ENCODE measurements at regions not wholly inside any gene's neighbourhood (a gene's known extent, or its start where the extent isn't known, plus 50 kb on each side); places are given as distances from the start of the nearest gene placed in this dataset.

GRCh38 chr2:217459016-217459415 lies 543.8 kb downstream of the TNS1 start:
- no peak for DNase-seq
- Histone ChIP-seq H3K9me3 (ENCODE audit: control insufficient read depth, low read depth, low read length) (no peaks in the 10 kb centered on the region), H3K4me3 (ENCODE audit: low read length) (no peak overlapping the region), H3K4me1 (ENCODE audit: control insufficient read depth, insufficient read depth, low read length) (no peaks in the 10 kb centered on the region), H3K36me3 (ENCODE audit: control insufficient read depth, insufficient read depth, low read length) (no peaks in the 10 kb centered on the region), H3K27me3 (ENCODE audit: control insufficient read depth, insufficient read depth, low read length) (no peaks in the 10 kb centered on the region), H3K27ac (ENCODE audit: low read length) (no peak overlapping the region)
- 100% methylated on average over 1 of the region's 2 CpGs for WGBS (ENCODE audit: insufficient coverage, low lambda C conversion rate)

GRCh38 chr2:217456016-217456415 lies 546.8 kb downstream of the TNS1 start:
- DNase-seq: no peak
- no peaks in the 10 kb centered on the region for H3K36me3 ChIP-seq (ENCODE audit: control insufficient read depth, insufficient read depth, low read length)
- H3K4me1 ChIP-seq (ENCODE audit: control insufficient read depth, insufficient read depth, low read length): no peaks in the 10 kb centered on the region
- H3K27me3 ChIP-seq (ENCODE audit: control insufficient read depth, insufficient read depth, low read length): no peaks in the 10 kb centered on the region
- no peak overlapping the region for H3K27ac ChIP-seq (ENCODE audit: low read length)
- WGBS (ENCODE audit: insufficient coverage, low lambda C conversion rate): no CpG with 5 or more reads among the region's 2 CpGs
- no peak overlapping the region for H3K4me3 ChIP-seq (ENCODE audit: low read length)
- no peaks in the 10 kb centered on the region for H3K9me3 ChIP-seq (ENCODE audit: control insufficient read depth, low read depth, low read length)

GRCh38 chr2:217452928-217453327 lies 549.9 kb downstream of the TNS1 start:
- Histone ChIP-seq H3K4me1 (ENCODE audit: control insufficient read depth, insufficient read depth, low read length) (no peaks in the 10 kb centered on the region), H3K4me3 (ENCODE audit: low read length) (no peak overlapping the region), H3K27ac (ENCODE audit: low read length) (no peak overlapping the region), H3K9me3 (ENCODE audit: control insufficient read depth, low read depth, low read length) (no peaks in the 10 kb centered on the region), H3K36me3 (ENCODE audit: control insufficient read depth, insufficient read depth, low read length) (no peaks in the 10 kb centered on the region), H3K27me3 (ENCODE audit: control insufficient read depth, insufficient read depth, low read length) (no peaks in the 10 kb centered on the region)
- no peak for DNase-seq
- WGBS (ENCODE audit: insufficient coverage, low lambda C conversion rate): no CpG with 5 or more reads among the region's 1 CpG

GRCh38 chr2:217451666-217452065 lies 551.1 kb downstream of the TNS1 start:
- no CpG with 5 or more reads among the region's 3 CpGs for WGBS (ENCODE audit: insufficient coverage, low lambda C conversion rate)
- no peaks in the 10 kb centered on the region for H3K27me3 ChIP-seq (ENCODE audit: control insufficient read depth, insufficient read depth, low read length)
- no peak overlapping the region for H3K4me3 ChIP-seq (ENCODE audit: low read length)
- H3K27ac ChIP-seq (ENCODE audit: low read length): no peak overlapping the region
- H3K9me3 ChIP-seq (ENCODE audit: control insufficient read depth, low read depth, low read length): no peaks in the 10 kb centered on the region
- no peaks in the 10 kb centered on the region for H3K4me1 ChIP-seq (ENCODE audit: control insufficient read depth, insufficient read depth, low read length)
- no peaks in the 10 kb centered on the region for H3K36me3 ChIP-seq (ENCODE audit: control insufficient read depth, insufficient read depth, low read length)
- DNase-seq: no peak

- no peak overlapping the region for H3K4me3 ChIP-seq (ENCODE audit: low read length)
- H3K27me3 ChIP-seq (ENCODE audit: control insufficient read depth, insufficient read depth, low read length): no peaks in the 10 kb centered on the region
- H3K9me3 ChIP-seq (ENCODE audit: control insufficient read depth, low read depth, low read length): no peaks in the 10 kb centered on the region
- no peaks in the 10 kb centered on the region for H3K36me3 ChIP-seq (ENCODE audit: control insufficient read depth, insufficient read depth, low read length)
- no peak overlapping the region for H3K27ac ChIP-seq (ENCODE audit: low read length)
- DNase-seq: no peak
- no peaks in the 10 kb centered on the region for H3K4me1 ChIP-seq (ENCODE audit: control insufficient read depth, insufficient read depth, low read length)
- no CpG with 5 or more reads among the region's 8 CpGs for WGBS (ENCODE audit: insufficient coverage, low lambda C conversion rate)
Measured at GRCh38 chr2:217449444-217449843, 553.4 kb downstream of the TNS1 start.

GRCh38 chr2:217448860-217449259 lies 553.9 kb downstream of the TNS1 start:
- no peak overlapping the region for H3K27ac ChIP-seq (ENCODE audit: low read length)
- no peaks in the 10 kb centered on the region for H3K4me1 ChIP-seq (ENCODE audit: control insufficient read depth, insufficient read depth, low read length)
- H3K36me3 ChIP-seq (ENCODE audit: control insufficient read depth, insufficient read depth, low read length): no peaks in the 10 kb centered on the region
- no peaks in the 10 kb centered on the region for H3K9me3 ChIP-seq (ENCODE audit: control insufficient read depth, low read depth, low read length)
- H3K4me3 ChIP-seq (ENCODE audit: low read length): no peak overlapping the region
- H3K27me3 ChIP-seq (ENCODE audit: control insufficient read depth, insufficient read depth, low read length): no peaks in the 10 kb centered on the region
- 100% methylated on average over 1 of the region's 5 CpGs for WGBS (ENCODE audit: insufficient coverage, low lambda C conversion rate)
- DNase-seq: no peak

- Histone ChIP-seq H3K4me3 (ENCODE audit: low read length) (no peak overlapping the region), H3K27ac (ENCODE audit: low read length) (no peak overlapping the region), H3K4me1 (ENCODE audit: control insufficient read depth, insufficient read depth, low read length) (no peaks in the 10 kb centered on the region), H3K27me3 (ENCODE audit: control insufficient read depth, insufficient read depth, low read length) (no peaks in the 10 kb centered on the region), H3K36me3 (ENCODE audit: control insufficient read depth, insufficient read depth, low read length) (no peaks in the 10 kb centered on the region), H3K9me3 (ENCODE audit: control insufficient read depth, low read depth, low read length) (no peaks in the 10 kb centered on the region)
- no peak for DNase-seq
- WGBS (ENCODE audit: insufficient coverage, low lambda C conversion rate): no CpG with 5 or more reads among the region's 4 CpGs
Measured at GRCh38 chr2:217445723-217446122, 557.1 kb downstream of the TNS1 start.

GRCh38 chr2:217444932-217445331 lies 557.9 kb downstream of the TNS1 start:
- H3K36me3 ChIP-seq (ENCODE audit: control insufficient read depth, insufficient read depth, low read length): no peaks in the 10 kb centered on the region
- H3K27ac ChIP-seq (ENCODE audit: low read length): no peak overlapping the region
- no peaks in the 10 kb centered on the region for H3K27me3 ChIP-seq (ENCODE audit: control insufficient read depth, insufficient read depth, low read length)
- no peak overlapping the region for H3K4me3 ChIP-seq (ENCODE audit: low read length)
- no peaks in the 10 kb centered on the region for H3K4me1 ChIP-seq (ENCODE audit: control insufficient read depth, insufficient read depth, low read length)
- no peak for DNase-seq
- no peaks in the 10 kb centered on the region for H3K9me3 ChIP-seq (ENCODE audit: control insufficient read depth, low read depth, low read length)

- no peaks in the 10 kb centered on the region for H3K36me3 ChIP-seq (ENCODE audit: control insufficient read depth, insufficient read depth, low read length)
- no peaks in the 10 kb centered on the region for H3K4me1 ChIP-seq (ENCODE audit: control insufficient read depth, insufficient read depth, low read length)
- H3K27me3 ChIP-seq (ENCODE audit: control insufficient read depth, insufficient read depth, low read length): no peaks in the 10 kb centered on the region
- DNase-seq: no peak
- no peaks in the 10 kb centered on the region for H3K9me3 ChIP-seq (ENCODE audit: control insufficient read depth, low read depth, low read length)
- no peak overlapping the region for H3K4me3 ChIP-seq (ENCODE audit: low read length)
- H3K27ac ChIP-seq (ENCODE audit: low read length): no peak overlapping the region
Measured at GRCh38 chr2:217444509-217444908, 558.3 kb downstream of the TNS1 start.

GRCh38 chr2:217443601-217444000 lies 559.2 kb downstream of the TNS1 start:
- WGBS (ENCODE audit: insufficient coverage, low lambda C conversion rate): no CpG with 5 or more reads among the region's 1 CpG
- H3K36me3 ChIP-seq (ENCODE audit: control insufficient read depth, insufficient read depth, low read length): no peaks in the 10 kb centered on the region
- H3K9me3 ChIP-seq (ENCODE audit: control insufficient read depth, low read depth, low read length): no peaks in the 10 kb centered on the region
- H3K4me1 ChIP-seq (ENCODE audit: control insufficient read depth, insufficient read depth, low read length): no peaks in the 10 kb centered on the region
- H3K27ac ChIP-seq (ENCODE audit: low read length): no peak overlapping the region
- no peaks in the 10 kb centered on the region for H3K27me3 ChIP-seq (ENCODE audit: control insufficient read depth, insufficient read depth, low read length)
- no peak overlapping the region for H3K4me3 ChIP-seq (ENCODE audit: low read length)
- no peak for DNase-seq

- DNase-seq: no peak
- H3K4me3 ChIP-seq (ENCODE audit: low read length): no peak overlapping the region
- no CpG with 5 or more reads among the region's 1 CpG for WGBS (ENCODE audit: insufficient coverage, low lambda C conversion rate)
- H3K27ac ChIP-seq (ENCODE audit: low read length): no peak overlapping the region
- no peaks in the 10 kb centered on the region for H3K9me3 ChIP-seq (ENCODE audit: control insufficient read depth, low read depth, low read length)
- peaks cover 15% of the 10 kb centered on the region for H3K4me1 ChIP-seq (ENCODE audit: control insufficient read depth, insufficient read depth, low read length)
- H3K36me3 ChIP-seq (ENCODE audit: control insufficient read depth, insufficient read depth, low read length): no peaks in the 10 kb centered on the region
- no peaks in the 10 kb centered on the region for H3K27me3 ChIP-seq (ENCODE audit: control insufficient read depth, insufficient read depth, low read length)
Measured at GRCh38 chr2:217440000-217440399, 562.8 kb downstream of the TNS1 start.

All from large intestine (tissue), 3 donors.